Mesenchymal stem cell (in vitro differentiated cells and primary cell): ENCODE measurements at regions not wholly inside any gene's neighbourhood (a gene's known extent, or its start where the extent isn't known, plus 50 kb on each side); places are given as distances from the start of the nearest gene placed in this dataset.

Source experiments
- DNase-seq: peaks from one replicate; pipeline ENCODE4 v3.0.0-alpha.2; 2013
- H2AFZ ChIP-seq: one replicate; pipeline ENCODE4 v1.6.1; 2013; ENCODE audit warnings: low read depth, mild to moderate bottlenecking, control low read depth, inconsistent platforms, low read length, moderate library complexity
- H2AK5ac ChIP-seq: 2 replicates; pipeline ENCODE4 v1.6.1; 2013; ENCODE audit warnings: low read length, moderate library complexity, mild to moderate bottlenecking, inconsistent platforms; ENCODE audit not compliant: severe bottlenecking
- H2BK120ac ChIP-seq: one replicate; pipeline ENCODE4 v1.6.1; 2013; ENCODE audit warnings: low read depth, mild to moderate bottlenecking, inconsistent platforms, low read length, moderate library complexity
- H2BK12ac ChIP-seq, 2 experiments: one replicate each; pipeline ENCODE4 v1.6.1; 2013; ENCODE audit warnings: inconsistent platforms in 2 of 2, low read length in 2 of 2, mild to moderate bottlenecking in 2 of 2, moderate library complexity in 2 of 2, control low read depth in 1 of 2
- H2BK15ac ChIP-seq: one replicate; pipeline ENCODE4 v1.6.1; 2013; ENCODE audit warnings: mild to moderate bottlenecking, low read depth, inconsistent platforms; ENCODE audit not compliant: poor library complexity, severe bottlenecking
- H2BK5ac ChIP-seq: 2 replicates; pipeline ENCODE4 v1.6.1; 2013; ENCODE audit warnings: low read depth, mild to moderate bottlenecking, low read length, control low read depth, inconsistent platforms; ENCODE audit not compliant: poor library complexity, severe bottlenecking
- H3K14ac ChIP-seq, 2 experiments: one replicate each; pipeline ENCODE4 v1.6.1; 2013; ENCODE audit warnings: inconsistent platforms in 2 of 2, low read length in 2 of 2, control low read depth in 1 of 2, mild to moderate bottlenecking in 1 of 2, moderate library complexity in 1 of 2
- H3K18ac ChIP-seq, 2 experiments: one replicate each; pipeline ENCODE4 v1.6.1; 2013; ENCODE audit warnings: inconsistent platforms in 2 of 2, low read length in 2 of 2, control low read depth in 1 of 2, low read depth in 1 of 2, mild to moderate bottlenecking in 1 of 2
- H3K23ac ChIP-seq, 2 experiments: one replicate each; pipeline ENCODE4 v1.6.1; 2013; ENCODE audit warnings: inconsistent platforms in 2 of 2, low read length in 2 of 2, mild to moderate bottlenecking in 2 of 2, moderate library complexity in 2 of 2, control low read depth in 1 of 2
- H3K27ac ChIP-seq: 2 replicates; pipeline ENCODE4 v1.5.1; 2013; ENCODE audit warnings: mild to moderate bottlenecking, moderate library complexity, low read length, control low read depth, inconsistent platforms; ENCODE audit not compliant: poor library complexity, severe bottlenecking
- H3K27me3 ChIP-seq, 2 experiments: 2 replicates each; pipeline versions ENCODE4 v1.6.1 to v1.7.0; 2013; ENCODE audit warnings: low read length in 2 of 2, mild to moderate bottlenecking in 2 of 2, moderate library complexity in 2 of 2, control low read depth in 1 of 2, inconsistent platforms in 1 of 2; ENCODE audit not compliant: control insufficient read depth in 1 of 2, insufficient read depth in 1 of 2
- H3K36me3 ChIP-seq, 2 experiments: 2 replicates each; pipeline versions ENCODE4 v1.6.1 to v1.7.0; 2013; ENCODE audit warnings: low read length in 2 of 2, control low read depth in 1 of 2, inconsistent platforms in 1 of 2, low read depth in 1 of 2, mild to moderate bottlenecking in 1 of 2; ENCODE audit not compliant: insufficient read depth in 2 of 2, control insufficient read depth in 1 of 2
- H3K4ac ChIP-seq, 2 experiments: one replicate each; pipeline ENCODE4 v1.6.1; 2013; ENCODE audit warnings: inconsistent platforms in 2 of 2, low read length in 2 of 2, mild to moderate bottlenecking in 2 of 2, moderate library complexity in 2 of 2, control low read depth in 1 of 2, low read depth in 1 of 2
- H3K4me1 ChIP-seq: 2 replicates; pipeline ENCODE4 v1.6.1; 2013; ENCODE audit warnings: low read depth, low read length, control low read depth; ENCODE audit not compliant: control insufficient read depth, insufficient read depth
- H3K4me2 ChIP-seq: 2 replicates; pipeline ENCODE4 v1.6.1; 2013; ENCODE audit warnings: low read length, mild to moderate bottlenecking, inconsistent platforms; ENCODE audit not compliant: poor library complexity, severe bottlenecking
- H3K4me3 ChIP-seq, 2 experiments: 2 replicates each; pipeline versions ENCODE4 v1.5.1 to v1.7.0; 2013; ENCODE audit warnings: low read length in 2 of 2, mild to moderate bottlenecking in 2 of 2, control low read depth in 1 of 2, low read depth in 1 of 2; ENCODE audit not compliant: insufficient read depth in 1 of 2
- H3K79me1 ChIP-seq: replicated peaks from 2 replicates; pipeline ENCODE4 v1.6.1; 2013; ENCODE audit warnings: mild to moderate bottlenecking, control low read depth, low read length, inconsistent platforms; ENCODE audit not compliant: poor library complexity, severe bottlenecking
- H3K9ac ChIP-seq: 2 replicates; pipeline ENCODE4 v1.7.0; 2013; ENCODE audit warnings: mild to moderate bottlenecking, low read length, moderate library complexity
- H3K9me3 ChIP-seq: 2 replicates; pipeline ENCODE4 v1.7.0; 2013; ENCODE audit warnings: mild to moderate bottlenecking, low read length; ENCODE audit not compliant: control insufficient read depth
- H4K8ac ChIP-seq: one replicate; pipeline ENCODE4 v1.6.1; 2013; ENCODE audit warnings: inconsistent platforms, mild to moderate bottlenecking, low read length, moderate library complexity
- H4K91ac ChIP-seq: one replicate; pipeline ENCODE4 v1.6.1; 2013; ENCODE audit warnings: mild to moderate bottlenecking, low read length, inconsistent platforms
- WGBS: methylation state at CpG from one replicate; pipeline ENCODE4 v1.1.7; 2013; ENCODE audit warnings: mixed read lengths; 5-methylcytosine and 5-hydroxymethylcytosine counted together

DNA sequence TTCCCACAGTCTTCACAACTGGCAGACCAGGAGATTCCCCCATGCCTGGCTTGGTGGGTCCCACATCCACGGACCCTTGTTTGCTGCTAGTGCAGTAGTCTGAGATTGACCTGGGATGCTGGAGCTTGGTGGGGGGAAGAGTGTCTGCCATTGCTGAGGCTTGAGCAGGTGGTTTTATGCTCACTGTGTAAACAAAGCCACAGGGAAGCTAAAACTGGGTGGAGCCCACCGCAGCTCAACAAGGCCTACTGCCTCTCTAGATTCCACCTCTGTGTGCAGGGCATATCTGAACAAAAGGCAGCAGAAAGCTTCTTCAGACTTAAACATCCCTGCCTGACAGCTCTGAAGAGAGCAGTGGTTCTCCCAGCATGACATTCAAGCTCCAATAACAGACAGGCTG is 177.3 kb upstream of the ETV3 start:
- no peak overlapping the region for H3K4me3 ChIP-seq
- H2BK12ac ChIP-seq = no peak overlapping the region
- no peaks in the 10 kb centered on the region for H3K79me1 ChIP-seq
- no peaks in the 10 kb centered on the region for H3K36me3 ChIP-seq
- no peak overlapping the region for H2BK15ac ChIP-seq
- H2AFZ ChIP-seq = no peak overlapping the region
- H3K4me1 ChIP-seq = no peaks in the 10 kb centered on the region
- no peak overlapping the region for H4K91ac ChIP-seq
- H3K27ac ChIP-seq = no peak overlapping the region
- peaks cover 9% of the 10 kb centered on the region for H3K9me3 ChIP-seq
- no peak overlapping the region for H3K23ac ChIP-seq
- no peak overlapping the region for H3K4me2 ChIP-seq
- no peak overlapping the region for H2AK5ac ChIP-seq
- no peak overlapping the region for H3K9ac ChIP-seq
- no peak overlapping the region for H2BK120ac ChIP-seq
- DNase-seq = no peak
- no peak overlapping the region for H4K8ac ChIP-seq
- H3K14ac ChIP-seq = no peak overlapping the region
- no peak overlapping the region for H3K18ac ChIP-seq
- no peak overlapping the region for H2BK5ac ChIP-seq
- peaks cover 0 to 5% of the 10 kb centered on the region in 2 experiments for H3K27me3 ChIP-seq
- no peak overlapping the region for H3K4ac ChIP-seq
- 78% methylated on average over 2 of the region's 2 CpGs for WGBS

DNA sequence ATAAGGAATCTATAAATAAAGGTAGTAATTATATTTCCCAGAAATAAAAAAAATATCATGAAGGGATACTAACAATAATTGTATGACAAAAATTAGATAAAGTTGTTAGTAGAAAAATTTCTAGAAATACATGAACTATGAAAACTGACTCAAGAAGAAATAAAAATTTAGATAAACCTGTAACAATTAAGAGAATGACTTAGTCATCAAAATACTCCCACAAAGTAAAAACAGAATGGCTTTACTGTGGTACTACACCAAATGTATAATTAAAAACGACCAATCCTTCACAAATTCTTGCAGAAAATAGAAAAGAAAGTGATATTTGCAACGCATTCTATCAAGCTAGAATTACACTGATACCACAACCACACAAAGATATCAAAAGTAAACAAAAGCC is 176.2 kb upstream of the ETV3 start:
- 39% methylated on average over 2 of the region's 2 CpGs for WGBS
- Histone ChIP-seq H2BK15ac (no peak overlapping the region), H2AFZ (no peak overlapping the region), H2AK5ac (no peak overlapping the region), H3K36me3 (no peaks in the 10 kb centered on the region), H4K8ac (no peak overlapping the region), H3K27me3 (peaks cover 6 to 8% of the 10 kb centered on the region in 2 experiments), H3K14ac (no peak overlapping the region), H3K27ac (no peak overlapping the region), H2BK12ac (no peak overlapping the region), H4K91ac (no peak overlapping the region), H3K9ac (no peak overlapping the region), H3K4me1 (no peaks in the 10 kb centered on the region), H3K9me3 (peaks cover 5% of the 10 kb centered on the region), H3K4me3 (no peak overlapping the region), H2BK120ac (no peak overlapping the region), H3K4ac (no peak overlapping the region), H3K18ac (no peak overlapping the region), H3K79me1 (no peaks in the 10 kb centered on the region), H2BK5ac (no peak overlapping the region), H3K4me2 (no peak overlapping the region), H3K23ac (no peak overlapping the region)
- DNase-seq = no peak

DNA sequence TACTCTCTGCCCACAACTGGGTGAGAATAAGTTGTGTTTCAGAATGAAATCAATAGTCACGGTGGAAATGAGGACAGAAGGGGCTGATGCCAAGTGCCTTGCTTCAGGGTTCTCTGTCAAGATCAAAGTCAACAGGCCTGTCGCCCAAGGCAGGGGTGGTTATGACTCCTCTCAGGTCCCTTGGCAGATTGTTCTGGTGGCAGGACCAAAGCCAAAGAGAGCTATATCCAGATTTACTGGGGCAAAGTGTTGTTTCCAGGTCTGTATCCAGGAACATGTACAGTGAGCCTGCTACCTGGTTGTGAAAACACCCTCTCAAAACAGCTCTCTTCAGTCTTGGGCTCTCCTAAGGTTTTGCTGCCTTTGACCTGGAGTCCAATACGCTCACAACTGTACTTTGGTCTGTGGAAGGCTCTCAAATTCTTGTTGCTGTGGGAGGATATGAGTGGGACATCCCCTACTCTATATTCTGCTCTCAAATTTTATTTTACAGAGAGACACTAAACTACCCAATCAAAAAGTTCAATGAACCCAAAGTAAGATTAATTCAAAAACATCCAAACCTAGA is 175.1 kb upstream of the ETV3 start:
- H4K91ac ChIP-seq = no peak overlapping the region
- H3K4me1 ChIP-seq = no peaks in the 10 kb centered on the region
- no peak overlapping the region for H2AK5ac ChIP-seq
- H4K8ac ChIP-seq = no peak overlapping the region
- no peak overlapping the region for H3K14ac ChIP-seq
- H2AFZ ChIP-seq = no peak overlapping the region
- no peak for DNase-seq
- no peak overlapping the region for H2BK15ac ChIP-seq
- peaks cover 7 to 8% of the 10 kb centered on the region in 2 experiments for H3K27me3 ChIP-seq
- H3K36me3 ChIP-seq = no peaks in the 10 kb centered on the region
- H3K4me2 ChIP-seq = no peak overlapping the region
- H2BK120ac ChIP-seq = no peak overlapping the region
- no peak overlapping the region for H3K4me3 ChIP-seq
- H2BK12ac ChIP-seq = no peak overlapping the region
- no peak overlapping the region for H3K4ac ChIP-seq
- H3K23ac ChIP-seq = no peak overlapping the region
- H3K9ac ChIP-seq = no peak overlapping the region
- no peak overlapping the region for H3K18ac ChIP-seq
- no peak overlapping the region for H2BK5ac ChIP-seq
- WGBS = 63% methylated on average over 3 of the region's 3 CpGs
- H3K9me3 ChIP-seq = no peaks in the 10 kb centered on the region
- H3K27ac ChIP-seq = no peak overlapping the region
- no peaks in the 10 kb centered on the region for H3K79me1 ChIP-seq

DNA sequence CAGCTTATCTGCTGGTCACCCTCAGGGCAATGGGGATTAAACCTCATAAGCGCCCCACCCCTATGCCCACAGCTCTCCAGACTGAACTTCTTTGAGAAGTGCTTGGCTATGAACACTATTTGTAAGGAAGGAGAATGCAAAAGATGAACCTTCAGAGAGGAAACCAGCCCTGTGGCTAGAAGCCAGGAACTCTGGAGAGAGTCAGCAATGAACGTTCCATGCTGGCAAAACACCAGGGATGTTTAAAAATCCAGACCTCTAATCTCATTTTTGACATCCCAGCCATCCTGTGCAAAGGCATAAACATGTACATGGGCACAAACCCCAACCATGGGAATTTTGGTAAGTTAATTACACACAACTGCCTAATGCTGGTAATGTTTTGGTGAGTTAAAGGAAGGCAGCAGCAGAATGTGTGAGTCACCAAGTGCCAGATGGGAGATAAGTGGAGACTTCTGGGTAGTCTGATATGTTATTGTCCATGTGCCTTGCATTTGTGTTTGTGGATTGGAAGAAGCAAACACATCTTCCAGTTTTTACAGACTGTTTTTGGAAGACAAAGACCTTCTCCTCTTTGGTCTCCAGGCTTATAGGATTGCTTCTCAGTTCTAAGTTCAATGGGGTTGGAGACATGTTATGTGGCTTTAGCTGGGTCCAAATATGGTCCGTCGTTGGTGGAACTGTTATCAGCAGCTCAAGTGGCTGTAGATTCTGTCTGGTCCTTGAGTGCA is 174.1 kb upstream of the ETV3 start:
- Histone ChIP-seq H3K36me3 (no peaks in the 10 kb centered on the region), H3K23ac (no peak overlapping the region), H4K8ac (no peak overlapping the region), H2BK15ac (no peak overlapping the region), H2AK5ac (no peak overlapping the region), H3K4ac (no peak overlapping the region), H2BK120ac (no peak overlapping the region), H2AFZ (no peak overlapping the region), H3K27me3 (peaks cover 8 to 17% of the 10 kb centered on the region in 2 experiments), H3K4me1 (no peaks in the 10 kb centered on the region), H3K4me3 (no peak overlapping the region), H3K4me2 (no peak overlapping the region), H2BK12ac (no peak overlapping the region), H3K18ac (no peak overlapping the region), H3K27ac (no peak overlapping the region), H3K79me1 (no peaks in the 10 kb centered on the region), H3K14ac (no peak overlapping the region), H2BK5ac (no peak overlapping the region), H3K9ac (no peak overlapping the region), H3K9me3 (no peaks in the 10 kb centered on the region), H4K91ac (no peak overlapping the region)
- 70% methylated on average over 3 of the region's 4 CpGs for WGBS
- no peak for DNase-seq
